GM23248 (cell line): ENCODE measurements at regions not wholly inside any gene's neighbourhood (a gene's known extent, or its start where the extent isn't known, plus 50 kb on each side); places are given as distances from the start of the nearest gene placed in this dataset.

Experiments used
- EZH2 ChIP-seq: fragments of 200-600 bp; sonication (generic); IDR thresholded peaks from 2 replicates; pipeline ENCODE4 v1.6.1; 2018; ENCODE audit warnings: antibody characterized with exemption, mild to moderate bottlenecking; ENCODE audit not compliant: insufficient read depth, poor library complexity, severe bottlenecking
- EZH2phosphoT487 ChIP-seq: fragments of 200-600 bp; sonication (generic); IDR thresholded peaks from 2 replicates; pipeline ENCODE4 v1.6.1; 2018; ENCODE audit warnings: antibody characterized with exemption, moderate library complexity, mild to moderate bottlenecking, low read depth; ENCODE audit not compliant: insufficient read depth

DNA sequence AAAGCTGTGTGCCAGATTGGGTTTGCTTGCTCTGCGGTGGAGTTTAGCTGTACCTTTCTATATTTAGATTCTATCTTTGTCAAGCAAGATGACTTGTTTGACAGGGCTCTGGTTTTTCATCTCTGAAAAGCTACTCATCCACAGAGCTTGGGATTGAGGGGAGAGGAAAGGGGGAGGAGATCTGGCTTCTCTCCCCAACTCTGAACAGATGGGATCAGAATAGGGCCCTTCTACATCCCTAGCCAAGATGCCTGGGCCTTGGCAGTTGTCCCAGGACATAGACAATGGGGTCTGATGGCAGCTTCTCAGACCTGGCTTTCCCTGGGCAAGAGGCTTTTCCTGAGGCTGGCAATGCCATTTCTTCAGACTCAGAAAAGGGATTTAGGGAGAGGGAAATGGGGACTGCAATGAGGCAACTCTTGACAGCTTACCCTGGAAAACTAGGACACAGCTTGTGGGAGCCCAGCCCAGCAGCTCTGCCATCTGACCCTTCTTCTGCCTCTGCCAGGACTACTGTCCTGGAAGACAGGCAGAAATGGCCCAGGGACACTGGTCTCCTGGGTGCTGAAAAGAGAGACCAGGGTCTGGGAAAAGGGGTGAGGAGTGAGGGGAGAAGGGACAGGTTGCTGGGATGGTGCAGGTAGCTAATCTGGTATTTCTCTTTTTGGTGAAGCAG lies 50.2 kb upstream of the ASTN2 start:
- no peak for TF ChIP-seq EZH2
- no peak for TF ChIP-seq EZH2phosphoT487
